Upper lobe of left lung (tissue), 4 donors: ENCODE measurements at regions not wholly inside any gene's neighbourhood (a gene's known extent, or its start where the extent isn't known, plus 50 kb on each side); places are given as distances from the start of the nearest gene placed in this dataset.

Experiments
- EP300 ChIP-seq, 4 donors: sonication (generic); formaldehyde crosslinking; IDR thresholded peaks; one replicate each; pipeline ENCODE4 v1.5.1; 2017; ENCODE audit warnings: antibody characterized with exemption in 4 of 4, control low read depth in 2 of 4
- POLR2A ChIP-seq, 4 donors: fragments of 450-650 bp; IDR thresholded peaks; one replicate each; pipeline ENCODE4 v1.5.1; 2016 to 2017; ENCODE audit warnings: antibody characterized with exemption in 4 of 4, mild to moderate bottlenecking in 2 of 4
- POLR2AphosphoS5 ChIP-seq, 2 donors: sonication (generic); formaldehyde crosslinking; IDR thresholded peaks; one replicate each; pipeline ENCODE4 v1.5.1; 2017; ENCODE audit warnings: antibody characterized with exemption in 2 of 2
- TF ChIP-seq, protein P1 (sequence below), 6 experiments: fragments of 450-650 bp in 4 of 6; fragments of 200-600 bp in 2 of 6; sonication (generic) in 2 of 6; IDR thresholded peaks; one replicate each; pipeline ENCODE4 v1.5.1; 2016 to 2019; ENCODE audit warnings: antibody characterized with exemption in 6 of 6

DNA sequence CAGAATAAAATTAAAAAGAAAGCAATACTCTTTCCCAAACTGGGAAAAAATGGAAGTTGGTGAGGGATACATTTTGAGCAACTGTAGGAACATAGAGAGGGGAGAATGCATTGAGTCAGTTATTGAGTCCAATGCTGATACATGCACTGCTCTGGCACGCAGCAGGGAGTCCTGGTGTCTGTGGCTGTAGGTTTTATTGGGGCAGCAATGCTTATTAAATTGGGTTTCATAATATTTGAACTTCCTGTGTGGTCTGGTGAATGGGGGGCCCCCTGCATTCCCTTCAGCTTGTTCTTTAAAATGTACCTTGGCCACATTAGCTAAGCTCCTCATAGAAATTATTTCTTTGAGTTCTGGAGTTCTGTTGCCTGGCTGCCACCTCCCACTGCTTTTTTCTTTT is 125.2 kb upstream of the ELAC2 start:
- TF ChIP-seq, protein P1, sequence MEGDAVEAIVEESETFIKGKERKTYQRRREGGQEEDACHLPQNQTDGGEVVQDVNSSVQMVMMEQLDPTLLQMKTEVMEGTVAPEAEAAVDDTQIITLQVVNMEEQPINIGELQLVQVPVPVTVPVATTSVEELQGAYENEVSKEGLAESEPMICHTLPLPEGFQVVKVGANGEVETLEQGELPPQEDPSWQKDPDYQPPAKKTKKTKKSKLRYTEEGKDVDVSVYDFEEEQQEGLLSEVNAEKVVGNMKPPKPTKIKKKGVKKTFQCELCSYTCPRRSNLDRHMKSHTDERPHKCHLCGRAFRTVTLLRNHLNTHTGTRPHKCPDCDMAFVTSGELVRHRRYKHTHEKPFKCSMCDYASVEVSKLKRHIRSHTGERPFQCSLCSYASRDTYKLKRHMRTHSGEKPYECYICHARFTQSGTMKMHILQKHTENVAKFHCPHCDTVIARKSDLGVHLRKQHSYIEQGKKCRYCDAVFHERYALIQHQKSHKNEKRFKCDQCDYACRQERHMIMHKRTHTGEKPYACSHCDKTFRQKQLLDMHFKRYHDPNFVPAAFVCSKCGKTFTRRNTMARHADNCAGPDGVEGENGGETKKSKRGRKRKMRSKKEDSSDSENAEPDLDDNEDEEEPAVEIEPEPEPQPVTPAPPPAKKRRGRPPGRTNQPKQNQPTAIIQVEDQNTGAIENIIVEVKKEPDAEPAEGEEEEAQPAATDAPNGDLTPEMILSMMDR (IDR thresholded peaks at IDR 0.05) = no peak
- TF ChIP-seq EP300 (IDR thresholded peaks at IDR 0.05) = no peak
- no peak for TF ChIP-seq POLR2A (IDR thresholded peaks at IDR 0.05)
- TF ChIP-seq POLR2AphosphoS5 (IDR thresholded peaks at IDR 0.05) = no peak
